WTC11 (cell line): ENCODE measurements at regions not wholly inside any gene's neighbourhood (a gene's known extent, or its start where the extent isn't known, plus 50 kb on each side); places are given as distances from the start of the nearest gene placed in this dataset.

Experiments
- ATAC-seq: fragments of 200-7000 bp; cut with Tn5 transposase; 2 replicates; pipeline ENCODE4 v1.10.0; 2021; ENCODE audit warnings: mild to moderate bottlenecking, moderate library complexity
- CTCF ChIA-PET: fragments of 300-600 bp; sonication (Branson Sonifier 250); formaldehyde crosslinking; loops from one replicate; lab custom pipeline; 2021; ENCODE audit warnings: antibody characterized with exemption; lab: Charles Lee
- POLR2A ChIA-PET: fragments of 350-600 bp; sonication (Branson Sonifier 250); formaldehyde crosslinking; loops from one replicate; lab custom pipeline; 2021; ENCODE audit warnings: antibody characterized with exemption; lab: Charles Lee
- DNase-seq: peaks from one replicate; pipeline ENCODE4 v3.0.0; 2021; ENCODE audit warnings: low spot score
- H3K27ac Mint-ChIP-seq: 2 replicates; pipeline ENCODE4 v1.8.0; 2021; ENCODE audit warnings: mixed read lengths
- H3K27me3 Mint-ChIP-seq: 2 replicates; pipeline ENCODE4 v1.8.0; 2021; ENCODE audit warnings: low read depth, mild to moderate bottlenecking, moderate library complexity, mixed read lengths
- H3K36me3 Mint-ChIP-seq: 2 replicates; pipeline ENCODE4 v1.8.0; 2021; ENCODE audit warnings: mixed read lengths
- H3K4me1 Mint-ChIP-seq: 2 replicates; pipeline ENCODE4 v1.8.0; 2022; ENCODE audit warnings: mixed read lengths
- H3K4me3 Mint-ChIP-seq: 2 replicates; pipeline ENCODE4 v1.8.0; 2021; ENCODE audit warnings: mild to moderate bottlenecking, moderate library complexity, mixed read lengths
- H3K9me3 Mint-ChIP-seq: 2 replicates; pipeline ENCODE4 v1.8.0; 2021; ENCODE audit warnings: mixed read lengths
- CREB1 ChIP-seq: sonication (generic); formaldehyde crosslinking; IDR thresholded peaks from 2 replicates; pipeline ENCODE4 v1.8.0; 2023; ENCODE audit warnings: mild to moderate bottlenecking, missing genetic modification reagents
- FOXJ3 ChIP-seq: sonication (generic); formaldehyde crosslinking; IDR thresholded peaks from 2 replicates; pipeline ENCODE4 v1.9.0; 2021; ENCODE audit warnings: missing genetic modification reagents, mild to moderate bottlenecking, borderline replicate concordance
- JAZF1 ChIP-seq: fragments of 250-450 bp; sonication (Bioruptor Pico); IDR thresholded peaks from 2 replicates; pipeline ENCODE4 v1.9.0; 2021; ENCODE audit warnings: moderate library complexity, mild to moderate bottlenecking, inconsistent platforms
- JUN ChIP-seq: sonication (generic); formaldehyde crosslinking; IDR thresholded peaks from 2 replicates; pipeline ENCODE4 v1.8.0; 2023; ENCODE audit warnings: mild to moderate bottlenecking, missing genetic modification reagents
- MYBL2 ChIP-seq: sonication (generic); formaldehyde crosslinking; IDR thresholded peaks from 2 replicates; pipeline ENCODE4 v1.8.1; 2023; ENCODE audit warnings: mild to moderate bottlenecking, moderate library complexity, missing genetic modification reagents
- NFYB ChIP-seq: sonication (generic); formaldehyde crosslinking; conservative IDR thresholded peaks from 2 replicates; pipeline ENCODE4 v1.8.0; 2022; ENCODE audit warnings: low read depth, missing genetic modification reagents
- NR2C2 ChIP-seq: sonication (generic); formaldehyde crosslinking; IDR thresholded peaks from 2 replicates; pipeline ENCODE4 v1.8.0; 2022; ENCODE audit warnings: mild to moderate bottlenecking, missing genetic modification reagents
- NR3C1 ChIP-seq: sonication (generic); formaldehyde crosslinking; conservative IDR thresholded peaks from 2 replicates; pipeline ENCODE4 v1.8.1; 2023; ENCODE audit warnings: low read depth, mild to moderate bottlenecking, missing genetic modification reagents
- PRRX2 ChIP-seq: fragments of 250-450 bp; sonication (Bioruptor Pico); IDR thresholded peaks from 2 replicates; pipeline ENCODE4 v1.8.0; 2021; ENCODE audit warnings: mild to moderate bottlenecking
- RORB ChIP-seq: fragments of 250-450 bp; sonication (Bioruptor Pico); IDR thresholded peaks from 2 replicates; pipeline ENCODE4 v1.9.0; 2021; ENCODE audit warnings: mild to moderate bottlenecking
- SMAD3 ChIP-seq: sonication (generic); formaldehyde crosslinking; IDR thresholded peaks from 2 replicates; pipeline ENCODE4 v1.8.0; 2022; ENCODE audit warnings: missing genetic modification reagents, mild to moderate bottlenecking, borderline replicate concordance
- SOX15 ChIP-seq: fragments of 250-450 bp; sonication (Bioruptor Pico); IDR thresholded peaks from 2 replicates; pipeline ENCODE4 v1.9.0; 2021; ENCODE audit warnings: mild to moderate bottlenecking
- ZNF121 ChIP-seq: sonication (generic); formaldehyde crosslinking; IDR thresholded peaks from 2 replicates; pipeline ENCODE4 v1.8.0; 2023; ENCODE audit warnings: missing genetic modification reagents
- ZNF317 ChIP-seq: sonication (generic); formaldehyde crosslinking; IDR thresholded peaks from 2 replicates; pipeline ENCODE4 v1.8.1; 2023; ENCODE audit warnings: low read depth, mild to moderate bottlenecking, moderate library complexity, missing genetic modification reagents, borderline replicate concordance
- TF ChIP-seq, protein P1 (sequence below): sonication (generic); formaldehyde crosslinking; IDR thresholded peaks from 2 replicates; pipeline ENCODE4 v1.8.0; 2022; ENCODE audit warnings: mild to moderate bottlenecking, missing genetic modification reagents
- TF ChIP-seq, protein P2 (sequence below): sonication (generic); formaldehyde crosslinking; IDR thresholded peaks from 2 replicates; pipeline ENCODE4 v1.8.1; 2022; ENCODE audit warnings: missing genetic modification reagents, borderline replicate concordance
- TF ChIP-seq, protein P3 (sequence below): sonication (generic); formaldehyde crosslinking; IDR thresholded peaks from 2 replicates; pipeline ENCODE4 v1.8.0; 2022; ENCODE audit warnings: mild to moderate bottlenecking, missing genetic modification reagents
- TF ChIP-seq, protein P4 (sequence below): fragments of 250-450 bp; sonication (Bioruptor Pico); IDR thresholded peaks from 2 replicates; pipeline ENCODE4 v1.9.0; 2021; ENCODE audit warnings: moderate library complexity, mild to moderate bottlenecking, inconsistent platforms, borderline replicate concordance
- TF ChIP-seq, protein P5 (sequence below): sonication (generic); formaldehyde crosslinking; IDR thresholded peaks from 2 replicates; pipeline ENCODE4 v1.8.1; 2023; ENCODE audit warnings: mild to moderate bottlenecking, missing genetic modification reagents

DNA sequence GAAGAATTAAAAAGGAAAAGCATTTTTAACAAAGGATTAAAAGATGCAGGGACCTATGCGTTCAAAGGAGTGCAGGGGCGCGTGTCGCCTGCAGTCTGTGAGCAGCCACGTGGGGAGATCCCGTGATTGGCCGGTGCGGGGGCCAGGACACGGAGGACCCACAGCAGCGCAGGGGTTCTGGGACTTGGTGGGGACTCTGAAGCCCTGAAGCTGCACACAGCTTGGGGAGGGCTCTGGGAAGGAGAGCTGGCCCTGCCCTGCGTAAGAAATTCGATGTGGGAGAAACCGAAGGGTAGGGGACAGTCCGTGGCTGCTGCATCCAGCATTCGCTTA lies 268.1 kb downstream of the KLF6 start:
- no peak overlapping the region for H3K4me3 Mint-ChIP-seq
- DNase-seq, result no peak
- ChIA-PET POLR2A (no interaction called here), CTCF (no interaction called here)
- ATAC-seq, result no peak
- peaks cover 9% of the 10 kb centered on the region for H3K9me3 Mint-ChIP-seq
- H3K27me3 Mint-ChIP-seq, result no peaks in the 10 kb centered on the region
- H3K4me1 Mint-ChIP-seq, result peaks cover 7% of the 10 kb centered on the region
- no peak overlapping the region for H3K27ac Mint-ChIP-seq
- H3K36me3 Mint-ChIP-seq, result peaks cover 2% of the 10 kb centered on the region; the same call in 1 of the 2 replicates
- TF ChIP-seq ZNF317 (CRISPR knock-in tag) (no peak), JAZF1 (CRISPR knock-in tag) (no peak), RORB (CRISPR knock-in tag) (no peak), PRRX2 (CRISPR knock-in tag) (no peak), JUN (CRISPR knock-in tag) (no peak), FOXJ3 (CRISPR knock-in tag) (no peak), MYBL2 (CRISPR knock-in tag) (no peak)
- TF ChIP-seq, protein P1, sequence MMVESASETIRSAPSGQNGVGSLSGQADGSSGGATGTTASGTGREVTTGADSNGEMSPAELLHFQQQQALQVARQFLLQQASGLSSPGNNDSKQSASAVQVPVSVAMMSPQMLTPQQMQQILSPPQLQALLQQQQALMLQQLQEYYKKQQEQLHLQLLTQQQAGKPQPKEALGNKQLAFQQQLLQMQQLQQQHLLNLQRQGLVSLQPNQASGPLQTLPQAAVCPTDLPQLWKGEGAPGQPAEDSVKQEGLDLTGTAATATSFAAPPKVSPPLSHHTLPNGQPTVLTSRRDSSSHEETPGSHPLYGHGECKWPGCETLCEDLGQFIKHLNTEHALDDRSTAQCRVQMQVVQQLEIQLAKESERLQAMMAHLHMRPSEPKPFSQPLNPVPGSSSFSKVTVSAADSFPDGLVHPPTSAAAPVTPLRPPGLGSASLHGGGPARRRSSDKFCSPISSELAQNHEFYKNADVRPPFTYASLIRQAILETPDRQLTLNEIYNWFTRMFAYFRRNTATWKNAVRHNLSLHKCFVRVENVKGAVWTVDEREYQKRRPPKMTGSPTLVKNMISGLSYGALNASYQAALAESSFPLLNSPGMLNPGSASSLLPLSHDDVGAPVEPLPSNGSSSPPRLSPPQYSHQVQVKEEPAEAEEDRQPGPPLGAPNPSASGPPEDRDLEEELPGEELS, result no peak
- TF ChIP-seq, protein P2, sequence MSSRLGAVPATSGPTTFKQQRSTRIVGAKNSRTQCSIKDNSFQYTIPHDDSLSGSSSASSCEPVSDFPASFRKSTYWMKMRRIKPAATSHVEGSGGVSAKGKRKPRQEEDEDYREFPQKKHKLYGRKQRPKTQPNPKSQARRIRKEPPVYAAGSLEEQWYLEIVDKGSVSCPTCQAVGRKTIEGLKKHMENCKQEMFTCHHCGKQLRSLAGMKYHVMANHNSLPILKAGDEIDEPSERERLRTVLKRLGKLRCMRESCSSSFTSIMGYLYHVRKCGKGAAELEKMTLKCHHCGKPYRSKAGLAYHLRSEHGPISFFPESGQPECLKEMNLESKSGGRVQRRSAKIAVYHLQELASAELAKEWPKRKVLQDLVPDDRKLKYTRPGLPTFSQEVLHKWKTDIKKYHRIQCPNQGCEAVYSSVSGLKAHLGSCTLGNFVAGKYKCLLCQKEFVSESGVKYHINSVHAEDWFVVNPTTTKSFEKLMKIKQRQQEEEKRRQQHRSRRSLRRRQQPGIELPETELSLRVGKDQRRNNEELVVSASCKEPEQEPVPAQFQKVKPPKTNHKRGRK (CRISPR knock-in tag), result no peak

DNA sequence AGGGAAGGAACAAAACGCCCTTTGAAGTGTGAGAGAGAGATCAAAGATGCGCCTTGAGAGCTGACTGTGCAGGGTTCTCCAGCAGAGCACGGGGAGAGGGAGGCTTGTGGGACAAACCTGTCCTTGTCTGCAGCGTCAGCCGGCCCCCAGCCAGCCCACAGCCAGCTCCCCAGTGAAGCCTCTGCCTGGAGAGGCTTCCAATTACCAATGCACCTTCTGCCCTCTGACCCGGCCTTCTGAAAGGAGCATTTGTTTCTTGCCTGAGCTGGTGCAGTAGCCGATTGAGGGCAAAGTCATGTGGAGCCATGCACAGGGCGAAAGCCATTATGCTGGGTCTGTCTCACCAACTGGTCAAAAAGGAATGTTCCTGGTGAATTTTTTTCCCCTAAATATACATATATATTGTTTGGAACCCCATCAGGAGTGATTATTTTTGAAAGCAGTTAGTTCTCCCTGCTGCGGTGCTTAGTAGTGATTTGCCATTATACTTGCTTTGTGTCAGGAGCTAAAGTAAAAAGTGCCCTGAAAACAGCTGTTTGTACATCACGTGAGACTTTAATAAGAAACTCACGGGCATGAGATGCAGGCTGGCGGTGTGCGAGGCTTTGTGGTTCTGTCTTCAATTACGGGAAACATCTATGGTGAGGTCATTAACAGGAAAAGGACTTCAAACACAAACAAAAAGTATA lies 268.6 kb downstream of the KLF6 start:
- ATAC-seq (peak; percentile 41), DNase-seq (no peak)
- H3K9me3 Mint-ChIP-seq, result peaks cover 9% of the 10 kb centered on the region
- no peak overlapping the region for H3K4me3 Mint-ChIP-seq
- no peaks in the 10 kb centered on the region for H3K27me3 Mint-ChIP-seq
- peaks cover 7% of the 10 kb centered on the region for H3K4me1 Mint-ChIP-seq
- ChIA-PET CTCF (no interaction called here), POLR2A (no interaction called here)
- TF ChIP-seq, protein P3, sequence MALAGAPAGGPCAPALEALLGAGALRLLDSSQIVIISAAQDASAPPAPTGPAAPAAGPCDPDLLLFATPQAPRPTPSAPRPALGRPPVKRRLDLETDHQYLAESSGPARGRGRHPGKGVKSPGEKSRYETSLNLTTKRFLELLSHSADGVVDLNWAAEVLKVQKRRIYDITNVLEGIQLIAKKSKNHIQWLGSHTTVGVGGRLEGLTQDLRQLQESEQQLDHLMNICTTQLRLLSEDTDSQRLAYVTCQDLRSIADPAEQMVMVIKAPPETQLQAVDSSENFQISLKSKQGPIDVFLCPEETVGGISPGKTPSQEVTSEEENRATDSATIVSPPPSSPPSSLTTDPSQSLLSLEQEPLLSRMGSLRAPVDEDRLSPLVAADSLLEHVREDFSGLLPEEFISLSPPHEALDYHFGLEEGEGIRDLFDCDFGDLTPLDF (CRISPR knock-in tag), result no peak
- TF ChIP-seq CREB1, result no peak
- TF ChIP-seq, protein P4, sequence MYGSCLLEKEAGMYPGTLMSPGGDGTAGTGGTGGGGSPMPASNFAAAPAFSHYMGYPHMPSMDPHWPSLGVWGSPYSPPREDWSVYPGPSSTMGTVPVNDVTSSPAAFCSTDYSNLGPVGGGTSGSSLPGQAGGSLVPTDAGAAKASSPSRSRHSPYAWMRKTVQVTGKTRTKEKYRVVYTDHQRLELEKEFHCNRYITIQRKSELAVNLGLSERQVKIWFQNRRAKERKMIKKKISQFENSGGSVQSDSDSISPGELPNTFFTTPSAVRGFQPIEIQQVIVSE (CRISPR knock-in tag), result no peak
- TF ChIP-seq NFYB (CRISPR knock-in tag), result no peak
- TF ChIP-seq MYBL2 (CRISPR knock-in tag), result no peak
- no peak for TF ChIP-seq NR2C2 (CRISPR knock-in tag)
- TF ChIP-seq SMAD3 (CRISPR knock-in tag), result no peak
- TF ChIP-seq NR3C1 (CRISPR knock-in tag), result no peak
- TF ChIP-seq ZNF121, result no peak
- no peak for TF ChIP-seq SOX15
- no peak for TF ChIP-seq JUN (CRISPR knock-in tag)
- TF ChIP-seq, protein P5, sequence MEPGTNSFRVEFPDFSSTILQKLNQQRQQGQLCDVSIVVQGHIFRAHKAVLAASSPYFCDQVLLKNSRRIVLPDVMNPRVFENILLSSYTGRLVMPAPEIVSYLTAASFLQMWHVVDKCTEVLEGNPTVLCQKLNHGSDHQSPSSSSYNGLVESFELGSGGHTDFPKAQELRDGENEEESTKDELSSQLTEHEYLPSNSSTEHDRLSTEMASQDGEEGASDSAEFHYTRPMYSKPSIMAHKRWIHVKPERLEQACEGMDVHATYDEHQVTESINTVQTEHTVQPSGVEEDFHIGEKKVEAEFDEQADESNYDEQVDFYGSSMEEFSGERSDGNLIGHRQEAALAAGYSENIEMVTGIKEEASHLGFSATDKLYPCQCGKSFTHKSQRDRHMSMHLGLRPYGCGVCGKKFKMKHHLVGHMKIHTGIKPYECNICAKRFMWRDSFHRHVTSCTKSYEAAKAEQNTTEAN (CRISPR knock-in tag), result no peak
- TF ChIP-seq RORB (CRISPR knock-in tag), result no peak
- H3K27ac Mint-ChIP-seq, result no peak overlapping the region
- peaks cover 2% of the 10 kb centered on the region; the same call in 1 of the 2 replicates for H3K36me3 Mint-ChIP-seq
